Calu3 (cell line): ENCODE measurements at regions not wholly inside any gene's neighbourhood (a gene's known extent, or its start where the extent isn't known, plus 50 kb on each side); places are given as distances from the start of the nearest gene placed in this dataset.
"Not testable (repeated sequence)": the region's sequence is repeated elsewhere in the genome, so short reads cannot be mapped to it uniquely, and the experiment has no call there.

Source experiments
- BruUV-seq: library from RNA; stranded (reverse); fragments of 400-500 nt; replicated peaks from 2 replicates; lab custom pipeline; 2021; lab: Mats Ljungman, UMichigan
- CTCF ChIA-PET: fragments of 300-600 bp; sonication (Branson Sonifier 250); formaldehyde crosslinking; loops from one replicate; lab custom pipeline; 2022; ENCODE audit warnings: antibody characterized with exemption; lab: Charles Lee
- DNase-seq: peaks from one replicate; pipeline ENCODE4 v3.0.0; 2022
- H3K27ac Mint-ChIP-seq: one replicate; pipeline ENCODE4 v1.8.0; 2022; ENCODE audit warnings: mixed read lengths; ENCODE audit not compliant: unreplicated experiment
- H3K27me3 Mint-ChIP-seq: one replicate; pipeline ENCODE4 v1.8.0; 2022; ENCODE audit warnings: mixed read lengths; ENCODE audit not compliant: unreplicated experiment
- H3K36me3 Mint-ChIP-seq: one replicate; pipeline ENCODE4 v1.8.0; 2022; ENCODE audit warnings: mild to moderate bottlenecking, moderate library complexity, mixed read lengths; ENCODE audit not compliant: insufficient read depth, unreplicated experiment
- H3K4me1 Mint-ChIP-seq: one replicate; pipeline ENCODE4 v1.8.0; 2022; ENCODE audit warnings: mild to moderate bottlenecking, low read depth, mixed read lengths; ENCODE audit not compliant: unreplicated experiment
- H3K4me3 Mint-ChIP-seq: one replicate; pipeline ENCODE4 v1.8.0; 2022; ENCODE audit warnings: mild to moderate bottlenecking, low read depth, moderate library complexity, mixed read lengths; ENCODE audit not compliant: unreplicated experiment
- H3K9me3 Mint-ChIP-seq: one replicate; pipeline ENCODE4 v1.8.0; 2022; ENCODE audit warnings: low read depth, mixed read lengths; ENCODE audit not compliant: unreplicated experiment
- CTCF ChIP-seq: fragments of 200-600 bp; IDR thresholded peaks from one replicate; pipeline ENCODE4 v1.8.0; 2022; ENCODE audit warnings: antibody characterized with exemption; ENCODE audit not compliant: unreplicated experiment
- intact Hi-C: fragments of 100-400 bp; cut with micrococcal nuclease; formaldehyde crosslinking; loops from one replicate; pipeline ENCODE4 v1.10.0; 2022; ENCODE audit not compliant: unreplicated experiment

- Mint-ChIP-seq H3K4me1 (peaks cover 9% of the 10 kb centered on the region), H3K27me3 (no peaks in the 10 kb centered on the region), H3K4me3 (no peak overlapping the region), H3K36me3 (no peaks in the 10 kb centered on the region), H3K9me3 (no peaks in the 10 kb centered on the region), H3K27ac (no peak overlapping the region)
- DNase-seq = no peak
- CTCF ChIA-PET = interaction anchor here (0.6 kb wide), 1 partner anchor 91 kb away, joined by 5 read pairs; no protein-coding TSS in a partner anchor
- intact Hi-C loops = no loop called here
- BruUV-seq = no TSS peak
- TF ChIP-seq CTCF = no peak
Observed at GRCh38 chr6:121555201-121555600, 119.8 kb downstream of the GJA1 start.

- H3K27me3 Mint-ChIP-seq, H3K4me3 Mint-ChIP-seq, H3K36me3 Mint-ChIP-seq, BruUV-seq, H3K4me1 Mint-ChIP-seq, intact Hi-C loops, H3K27ac Mint-ChIP-seq, DNase-seq, H3K9me3 Mint-ChIP-seq: not testable (repeated sequence)
- CTCF ChIA-PET = interaction anchor here (0.6 kb wide), 1 partner anchor 92 kb away, joined by 5 read pairs; no protein-coding TSS in a partner anchor
Observed at GRCh38 chr6:121556149-121556548, 120.7 kb downstream of the GJA1 start.

GRCh38 chr6:121557146-121557940, 121.9 kb downstream of the GJA1 start:
- Mint-ChIP-seq H3K27me3 (no peaks in the 10 kb centered on the region), H3K9me3 (no peaks in the 10 kb centered on the region), H3K4me3 (no peak overlapping the region), H3K36me3 (no peaks in the 10 kb centered on the region), H3K4me1 (peaks cover 9% of the 10 kb centered on the region), H3K27ac (no peak overlapping the region)
- no peak for DNase-seq
- TF ChIP-seq CTCF = no peak
- BruUV-seq = no TSS peak
- CTCF ChIA-PET = no interaction called here
- intact Hi-C loops = no loop called here

- no peaks in the 10 kb centered on the region for H3K27me3 Mint-ChIP-seq
- H3K9me3 Mint-ChIP-seq = peaks cover 4% of the 10 kb centered on the region
- intact Hi-C loops = no loop called here
- no peak overlapping the region for H3K4me3 Mint-ChIP-seq
- CTCF ChIA-PET = no interaction called here
- peaks cover 9% of the 10 kb centered on the region for H3K4me1 Mint-ChIP-seq
- no peaks in the 10 kb centered on the region for H3K36me3 Mint-ChIP-seq
- no peak overlapping the region for H3K27ac Mint-ChIP-seq
- DNase-seq = no peak
- no TSS peak for BruUV-seq
- TF ChIP-seq CTCF = no peak
Observed at GRCh38 chr6:121559611-121560269, 124.3 kb downstream of the GJA1 start.

GRCh38 chr6:121560476-121560875, 125.0 kb downstream of the GJA1 start:
- H3K27me3 Mint-ChIP-seq = no peaks in the 10 kb centered on the region
- no peak overlapping the region for H3K27ac Mint-ChIP-seq
- intact Hi-C loops = no loop called here
- BruUV-seq = no TSS peak
- CTCF ChIA-PET = no interaction called here
- H3K9me3 Mint-ChIP-seq = peaks cover 4% of the 10 kb centered on the region
- no peak for TF ChIP-seq CTCF
- DNase-seq = no peak
- no peak overlapping the region for H3K4me3 Mint-ChIP-seq
- H3K4me1 Mint-ChIP-seq = peaks cover 9% of the 10 kb centered on the region
- H3K36me3 Mint-ChIP-seq = no peaks in the 10 kb centered on the region
